GM18519 (cell line): ENCODE measurements at regions not wholly inside any gene's neighbourhood (a gene's known extent, or its start where the extent isn't known, plus 50 kb on each side); places are given as distances from the start of the nearest gene placed in this dataset.

Experiments used
- ATAC-seq: cut with Tn5 transposase; IDR thresholded peaks from one replicate; pipeline ENCODE4 v1.9.1; 2021; ENCODE audit warnings: mild to moderate bottlenecking, moderate library complexity; ENCODE audit not compliant: unreplicated experiment, low FRiP score

DNA sequence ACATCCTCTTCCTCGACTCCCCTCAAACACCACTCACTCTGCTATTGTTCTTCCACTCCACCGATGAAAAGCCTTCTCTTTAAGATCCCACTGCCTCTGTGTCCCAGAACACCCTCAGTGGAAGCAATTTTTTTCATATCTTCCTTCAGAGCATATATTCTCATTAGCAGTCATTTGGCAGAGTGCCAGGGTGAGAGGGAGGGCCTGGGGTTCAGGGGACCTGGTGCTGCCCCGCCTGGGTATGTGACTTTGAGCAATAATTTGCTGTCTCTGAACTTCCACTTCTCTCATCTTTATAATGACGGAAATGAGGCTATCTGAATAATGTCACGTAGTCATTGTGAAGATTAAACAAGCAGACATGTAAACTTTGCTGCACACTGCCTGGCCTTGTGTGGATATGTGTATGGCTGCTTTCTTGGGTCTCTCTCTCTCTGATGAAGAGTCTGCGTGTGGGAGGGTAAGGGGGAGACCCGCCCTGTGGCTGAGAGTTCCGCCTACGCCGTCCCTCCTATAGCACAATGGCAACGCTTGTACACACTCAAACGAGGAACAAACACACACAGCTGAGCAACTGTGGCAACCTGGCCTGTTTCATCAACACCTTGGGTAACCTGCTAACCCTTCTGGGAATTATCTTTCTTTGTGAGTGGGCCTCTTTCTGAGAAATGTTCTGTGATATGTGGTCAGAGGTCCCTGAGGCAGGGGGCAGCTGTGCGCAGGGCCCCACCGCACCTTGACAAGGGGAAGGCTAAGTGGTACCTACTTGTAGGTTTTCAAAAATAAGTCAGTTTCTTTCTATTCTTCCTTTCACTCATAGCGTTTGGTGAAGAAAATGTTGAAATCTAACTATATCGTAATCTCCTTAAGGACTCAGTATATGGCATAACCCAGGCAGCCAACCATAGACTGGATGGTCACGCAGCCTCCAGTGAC is 369.8 kb downstream of the SV2B start:
- ATAC-seq = no peak

DNA sequence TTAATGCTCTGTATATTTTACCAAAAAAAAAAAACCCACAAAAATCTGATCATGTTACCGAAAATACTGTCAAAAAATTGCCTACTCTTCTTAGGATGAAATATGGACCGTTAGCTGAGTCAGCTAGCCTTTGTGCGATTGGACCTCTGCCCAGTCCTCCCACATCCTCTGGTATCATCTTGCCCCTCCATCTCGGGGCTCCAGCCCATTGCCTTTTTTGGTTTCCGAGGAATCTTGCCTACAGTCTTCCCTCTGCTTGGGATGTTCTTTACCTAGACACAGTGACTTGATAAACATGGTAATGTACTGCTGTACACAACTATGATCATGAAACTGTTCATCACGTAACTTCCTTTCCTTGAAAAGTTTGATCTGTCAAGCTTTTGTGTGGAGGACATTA is 371.4 kb downstream of the SV2B start:
- ATAC-seq = no peak

DNA sequence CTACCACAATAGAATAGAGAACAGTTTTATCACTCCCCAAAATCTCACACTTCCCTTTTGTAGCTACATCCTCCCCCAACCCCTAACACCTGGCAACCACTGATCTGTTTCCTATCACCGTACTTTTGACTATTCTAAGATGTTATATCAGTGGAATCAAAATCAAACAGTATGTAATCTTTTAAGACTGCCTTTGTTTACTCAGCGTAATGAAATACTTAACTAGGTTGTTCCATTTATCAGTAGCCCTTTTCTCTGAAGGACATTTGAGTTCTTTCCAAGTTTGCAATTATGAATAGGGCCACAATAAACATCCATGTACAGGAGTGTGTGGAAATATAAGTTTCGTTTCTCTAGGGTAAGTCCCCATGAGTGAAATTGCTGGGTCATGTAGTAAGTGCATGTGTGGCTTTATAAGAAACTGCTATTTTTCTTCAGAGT is 372.3 kb downstream of the SV2B start:
- no peak for ATAC-seq

GRCh38 chr15:91473894-91474545 is 374.0 kb downstream of the SV2B start:
- no peak for ATAC-seq

GRCh38 chr15:91476861-91477260 is 376.6 kb upstream of the SLCO3A1 start:
- no peak for ATAC-seq

DNA sequence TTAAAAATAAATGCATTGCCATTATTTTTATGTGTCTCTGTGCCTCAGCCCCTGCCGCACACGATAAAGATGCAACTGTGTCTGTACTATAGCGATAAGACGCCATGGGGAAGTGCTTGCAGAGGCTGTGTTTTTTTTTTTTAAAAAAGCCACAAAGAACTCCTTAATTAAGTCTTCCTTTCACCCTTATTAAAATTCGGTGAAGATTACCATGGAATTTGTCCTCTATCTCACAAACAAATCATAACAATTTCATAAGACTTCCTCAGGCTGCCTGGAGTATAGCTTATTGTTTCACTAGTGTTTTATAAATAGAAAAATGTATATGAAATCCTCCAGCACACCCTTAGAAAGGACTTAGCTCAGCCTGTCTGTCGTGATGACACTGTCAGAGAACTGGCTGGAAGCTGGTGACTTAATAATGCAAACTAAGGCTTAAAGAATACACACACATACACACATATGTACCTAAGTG is 374.8 kb upstream of the SLCO3A1 start:
- no peak for ATAC-seq

DNA sequence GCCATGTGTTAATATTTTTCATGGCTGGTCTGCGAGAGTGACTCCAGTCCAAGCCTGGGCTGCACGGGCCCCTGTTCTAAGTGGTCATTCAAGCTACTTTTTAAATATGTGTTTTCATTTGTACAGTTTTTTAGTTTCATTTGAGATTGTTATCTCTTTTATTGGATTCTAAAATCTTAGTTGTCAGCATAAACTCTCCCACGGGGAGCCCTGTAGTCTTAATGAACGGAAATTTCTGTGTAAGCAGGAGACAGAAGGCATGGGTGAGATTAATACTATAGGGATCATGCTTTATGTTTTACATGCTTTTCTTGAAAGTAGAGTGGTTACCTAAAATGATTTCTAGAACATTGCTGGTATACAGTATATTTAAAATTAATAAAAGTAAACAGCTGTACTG is 373.1 kb upstream of the SLCO3A1 start:
- no peak for ATAC-seq

DNA sequence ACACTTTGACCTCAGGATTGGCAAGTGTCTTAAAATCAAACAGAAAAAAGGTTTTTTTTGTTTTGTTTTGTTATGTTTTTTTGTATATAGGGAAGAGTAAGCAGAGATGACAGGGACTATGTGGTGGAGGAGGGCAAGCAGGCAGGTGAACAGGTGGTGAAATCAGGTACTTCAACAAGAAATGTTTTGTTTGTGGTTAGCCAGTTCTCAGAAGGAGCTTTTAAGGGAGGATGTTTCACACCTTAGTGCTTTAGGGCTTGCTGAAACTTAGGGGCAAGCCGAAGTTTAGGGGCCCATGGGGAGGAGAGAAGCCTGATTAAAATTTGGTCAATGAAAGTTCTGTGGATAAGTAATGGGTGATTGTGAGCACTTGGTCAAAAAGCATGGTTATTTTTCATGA is 370.7 kb upstream of the SLCO3A1 start:
- no peak for ATAC-seq

DNA sequence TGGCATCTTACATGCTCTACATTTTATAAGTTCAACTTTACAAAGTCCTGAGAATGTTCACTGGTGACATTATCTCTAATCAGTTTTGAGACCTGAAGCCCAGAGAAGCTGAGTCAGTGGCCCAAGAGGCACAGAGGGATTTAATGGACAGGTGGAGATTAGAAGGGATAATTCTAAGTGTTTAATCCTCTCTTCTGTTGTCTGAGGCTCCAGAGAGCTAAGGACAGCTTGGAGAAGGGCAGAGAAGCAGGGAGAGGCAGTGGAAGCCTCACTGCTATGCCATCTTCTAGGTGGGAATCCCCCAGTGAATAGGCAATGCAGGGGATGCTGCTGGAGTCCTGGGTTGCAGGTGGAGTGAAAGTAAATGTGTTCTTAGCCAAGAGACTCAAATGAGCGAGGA is 369.4 kb upstream of the SLCO3A1 start:
- no peak for ATAC-seq

- no peak for ATAC-seq
These were observed 365.1 kb upstream of the SLCO3A1 start for GRCh38 chr15:91488452-91488851.

- ATAC-seq = no peak
These were observed 363.3 kb upstream of the SLCO3A1 start for GRCh38 chr15:91490211-91490610.

- no peak for ATAC-seq
These were observed 362.2 kb upstream of the SLCO3A1 start for GRCh38 chr15:91491101-91491950.

- ATAC-seq = no peak
These were observed 356.5 kb upstream of the SLCO3A1 start for GRCh38 chr15:91496754-91497691.

DNA sequence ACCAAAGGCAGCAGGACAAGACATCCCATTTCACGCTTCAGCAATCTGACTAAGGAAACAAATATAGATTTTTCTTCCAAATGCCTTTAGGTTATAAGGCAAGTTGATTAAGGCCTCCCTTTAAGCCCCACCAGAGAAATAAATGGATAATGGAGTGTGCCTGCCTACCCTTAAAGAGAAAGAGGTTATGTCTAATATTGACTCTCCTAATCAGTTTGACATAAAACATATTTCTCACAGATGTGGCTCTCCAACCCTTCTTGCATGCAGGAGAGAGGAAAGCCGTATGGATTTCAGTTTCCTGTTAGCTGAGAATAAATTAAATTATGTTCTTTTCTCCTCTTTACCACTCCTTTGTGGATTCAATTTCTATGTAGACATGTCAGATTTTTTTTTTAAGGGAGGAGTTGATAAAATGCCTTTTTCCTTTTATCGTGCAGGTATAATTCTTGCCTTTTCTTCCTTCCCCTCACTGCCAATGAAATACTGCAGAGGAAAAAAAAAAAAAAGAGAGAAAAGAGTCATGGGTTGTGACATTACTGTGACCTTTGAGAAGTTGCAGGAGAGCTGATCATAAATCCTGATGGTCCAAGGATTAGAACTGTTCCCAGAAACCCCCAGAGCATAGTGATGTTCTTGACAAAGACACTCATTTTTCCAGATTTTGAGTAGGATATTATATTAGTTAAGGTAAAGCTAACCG is 355.3 kb upstream of the SLCO3A1 start:
- no peak for ATAC-seq

- ATAC-seq = no peak
These were observed 354.8 kb upstream of the SLCO3A1 start for GRCh38 chr15:91498749-91499062.

- ATAC-seq = no peak
These were observed 353.6 kb upstream of the SLCO3A1 start for GRCh38 chr15:91499774-91500383.

DNA sequence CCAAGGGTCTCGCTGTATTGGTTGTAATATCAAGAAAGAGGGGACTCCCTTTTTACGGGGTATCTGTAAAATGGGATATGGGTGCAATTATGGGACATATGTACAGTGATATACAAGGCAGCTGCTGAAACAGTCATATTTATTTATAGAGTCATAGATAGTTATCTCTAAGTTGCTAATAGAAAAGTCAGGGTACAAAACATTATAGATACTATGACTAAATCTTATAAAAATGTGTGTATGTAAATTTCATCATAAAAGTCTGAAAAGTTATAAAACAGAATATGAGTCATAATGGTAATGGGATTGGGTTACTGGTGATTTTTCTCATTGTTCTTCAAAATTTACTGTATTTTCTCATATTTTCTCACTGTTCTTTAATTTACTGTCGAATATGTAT is 344.9 kb upstream of the SLCO3A1 start:
- no peak for ATAC-seq

GRCh38 chr15:91514147-91514546 is 339.4 kb upstream of the SLCO3A1 start:
- no peak for ATAC-seq

DNA sequence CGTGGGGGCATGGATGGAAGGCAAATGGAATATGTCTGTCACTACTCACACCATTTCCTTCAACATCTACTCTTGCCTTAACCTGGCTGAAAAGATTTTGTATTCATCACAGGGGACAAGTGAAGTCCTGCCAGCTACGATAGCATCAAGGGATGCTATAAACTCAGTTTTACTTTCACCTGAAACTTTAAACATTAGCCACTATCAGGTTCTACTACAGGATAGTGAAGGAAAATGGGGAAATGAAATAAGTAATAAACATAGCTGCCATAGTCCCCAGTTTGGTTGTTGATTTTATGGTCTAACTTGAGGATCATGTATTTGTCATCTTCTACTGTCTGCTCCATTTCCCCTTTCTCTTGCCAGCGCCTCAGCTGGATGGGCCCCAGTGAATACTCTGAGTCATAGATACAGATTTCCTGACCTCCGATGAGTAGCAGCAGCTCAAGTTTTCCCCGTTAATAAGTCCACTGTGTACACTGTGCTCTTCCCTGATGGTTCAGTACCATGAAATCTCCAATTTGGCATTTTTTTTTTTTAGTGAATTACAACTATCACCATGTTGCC is 338.2 kb upstream of the SLCO3A1 start:
- no peak for ATAC-seq
